ENCODE measurements at regions not wholly inside any gene's neighbourhood (a gene's known extent, or its start where the extent isn't known, plus 50 kb on each side); places are given as distances from the start of the nearest gene placed in this dataset.

- no peak for TF ChIP-seq TAF1 (IDR thresholded peaks at IDR 0.05; ENCODE audit: borderline replicate concordance, insufficient read depth, low read length)
- no peak for TF ChIP-seq REST (IDR thresholded peaks at IDR 0.05; ENCODE audit: insufficient read depth in 1 of 2, low read depth in 2 of 2, low read length in 2 of 2)
- no peak for TF ChIP-seq POLR2AphosphoS5 (IDR thresholded peaks at IDR 0.05; ENCODE audit: low read depth, low read length)
Observed at GRCh38 chr4:18113710-18114331, 92.3 kb upstream of the LCORL start.

All from PFSK-1 (cell line).